NOMO-1 (cell line): ENCODE measurements at regions not wholly inside any gene's neighbourhood (a gene's known extent, or its start where the extent isn't known, plus 50 kb on each side); places are given as distances from the start of the nearest gene placed in this dataset.
"Not testable (repeated sequence)": the region's sequence is repeated elsewhere in the genome, so short reads cannot be mapped to it uniquely, and the experiment has no call there.

Source experiments
- DNase-seq, 2 experiments: peaks; one replicate each; lab custom pipeline; 2025; ENCODE audit not compliant: unreplicated experiment in 2 of 2; lab: John Stamatoyannopoulos, UW

- no peak for DNase-seq
Measured at GRCh38 chr6:141208101-141208500, 924.6 kb upstream of the GJE1 start.

- no peak for DNase-seq
Measured at GRCh38 chr6:141203902-141204575, 928.7 kb upstream of the GJE1 start.

- DNase-seq, result no peak
Measured at GRCh38 chr6:141202626-141203025, 930.1 kb upstream of the GJE1 start.

- DNase-seq, result no peak
Measured at GRCh38 chr6:141199074-141199473, 933.7 kb upstream of the GJE1 start.

GRCh38 chr6:141195251-141195832 lies 937.4 kb upstream of the GJE1 start:
- no peak for DNase-seq

- DNase-seq, result no peak
Measured at GRCh38 chr6:141183368-141183767, 949.4 kb upstream of the GJE1 start.

GRCh38 chr6:141175458-141175857 lies 957.3 kb upstream of the GJE1 start:
- not testable (repeated sequence) for DNase-seq

- DNase-seq, result no peak
Measured at GRCh38 chr6:141174932-141175331, 957.8 kb upstream of the GJE1 start.

- no peak for DNase-seq
Measured at GRCh38 chr6:141173529-141173928, 959.2 kb upstream of the GJE1 start.

GRCh38 chr6:141169419-141169818 lies 963.3 kb upstream of the GJE1 start:
- DNase-seq, result no peak

GRCh38 chr6:141167945-141168344 lies 964.8 kb upstream of the GJE1 start:
- no peak for DNase-seq

GRCh38 chr6:141165002-141165665 lies 967.6 kb upstream of the GJE1 start:
- DNase-seq, result no peak

GRCh38 chr6:141164042-141164743 lies 968.5 kb upstream of the GJE1 start:
- no peak for DNase-seq

GRCh38 chr6:141163107-141163506 lies 969.6 kb upstream of the GJE1 start:
- no peak for DNase-seq

GRCh38 chr6:141158740-141159139 lies 974.0 kb upstream of the GJE1 start:
- no peak for DNase-seq

GRCh38 chr6:141153563-141153962 lies 979.2 kb upstream of the GJE1 start:
- DNase-seq, result no peak

- DNase-seq, result no peak
Measured at GRCh38 chr6:141152951-141153350, 979.8 kb upstream of the GJE1 start.

GRCh38 chr6:141151710-141152417 lies 980.9 kb upstream of the GJE1 start:
- DNase-seq, result no peak

- no peak for DNase-seq
Measured at GRCh38 chr6:141141870-141142269, 990.9 kb upstream of the GJE1 start.

GRCh38 chr6:141140905-141141304 lies 991.8 kb upstream of the GJE1 start:
- no peak for DNase-seq

- DNase-seq, result no peak
Measured at GRCh38 chr6:141139461-141139860, 993.3 kb upstream of the GJE1 start.
